Body of pancreas (tissue), 4 donors: ENCODE measurements at regions not wholly inside any gene's neighbourhood (a gene's known extent, or its start where the extent isn't known, plus 50 kb on each side); places are given as distances from the start of the nearest gene placed in this dataset.

ENCODE experiments used
- ATAC-seq: fragments of 150-250 bp; one replicate; pipeline ENCODE4 v1.9.1; 2016
- DNase-seq, 4 donors: peaks; one replicate each; pipeline ENCODE4 v3.0.0-alpha.2; 2019
- H3K27ac ChIP-seq, 4 donors: fragments of 200-600 bp; sonication (generic); 1 replicate in 3 of 4; 2 replicates in 1 of 4; pipeline versions ENCODE4 v1.5.1 to v1.6.1; 2016 to 2019; ENCODE audit warnings: mild to moderate bottlenecking in 1 of 4, mixed read lengths in 1 of 4, moderate library complexity in 1 of 4
- H3K27me3 ChIP-seq, 2 donors: fragments of 200-600 bp; sonication (generic); one replicate each; pipeline ENCODE4 v1.6.0; 2016; ENCODE audit warnings: mild to moderate bottlenecking in 1 of 2
- H3K36me3 ChIP-seq, 2 donors: fragments of 200-600 bp; sonication (generic); replicated peaks in 1 of 2; 2 replicates each; pipeline ENCODE4 v1.5.1; 2016; ENCODE audit warnings: low read depth in 2 of 2; ENCODE audit not compliant: insufficient read depth in 1 of 2
- H3K4me1 ChIP-seq: fragments of 200-600 bp; sonication (generic); one replicate; pipeline ENCODE4 v1.6.0; 2016
- H3K4me3 ChIP-seq, 2 donors: fragments of 200-600 bp; sonication (generic); 1 replicate in 1 of 2; 2 replicates in 1 of 2; pipeline ENCODE4 v1.5.1; 2016 to 2019
- H3K9me3 ChIP-seq, 3 donors: fragments of 200-600 bp; sonication (generic); 1 replicate in 2 of 3; 2 replicates in 1 of 3; pipeline ENCODE4 v1.5.1; 2016
- CTCF ChIP-seq, 7 experiments: fragments of 450-650 bp in 4 of 7; fragments of 200-600 bp in 3 of 7; sonication (generic) in 3 of 7; IDR thresholded peaks; one replicate each; pipeline ENCODE4 v1.5.1; 2016 to 2019; ENCODE audit warnings: antibody characterized with exemption in 7 of 7
- POLR2A ChIP-seq, 3 donors: fragments of 450-650 bp; IDR thresholded peaks; one replicate each; pipeline ENCODE4 v1.6.1; 2016; ENCODE audit warnings: antibody characterized with exemption in 3 of 3, mild to moderate bottlenecking in 2 of 3
- WGBS, 2 donors: methylation state at CpG; one replicate each; pipeline ENCODE4 v1.1.5; 2017; 5-methylcytosine and 5-hydroxymethylcytosine counted together
- intact Hi-C: fragments of 100-400 bp; cut with DNase I; formaldehyde crosslinking; loops from one replicate; pipeline ENCODE4 v1.15.1; 2023

DNA sequence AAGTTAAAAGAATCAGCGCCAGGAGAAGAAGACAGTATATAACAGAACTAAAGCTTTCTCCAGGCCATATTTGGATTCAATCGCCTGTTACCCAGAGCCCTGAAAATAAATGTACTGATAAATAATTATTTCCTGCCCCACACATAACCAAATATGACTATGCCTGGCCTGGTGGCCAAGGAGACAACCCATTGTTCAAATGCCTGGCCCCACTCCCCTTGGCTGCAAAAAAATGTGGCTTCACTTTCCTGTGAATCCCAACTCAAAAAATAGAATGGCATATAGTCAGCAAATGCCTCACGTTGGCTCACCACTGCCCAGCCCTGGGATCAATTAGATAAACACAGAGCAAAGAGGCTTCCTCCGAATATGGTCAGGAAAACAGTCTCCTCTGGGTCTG is 472.1 kb downstream of the BCL11B start:
- TF ChIP-seq CTCF (IDR thresholded peaks at IDR 0.05), result no peak
- TF ChIP-seq POLR2A (IDR thresholded peaks at IDR 0.05), result no peak
- H3K4me1 ChIP-seq, result no peaks in the 10 kb centered on the region
- H3K4me3 ChIP-seq, result no peak overlapping the region
- H3K27me3 ChIP-seq, result no peaks in the 10 kb centered on the region
- 39 to 44% methylated on average over 4 of the region's 4 CpGs for WGBS, 2 donors
- ATAC-seq (no peak), DNase-seq (no peak)
- no peaks in the 10 kb centered on the region for H3K36me3 ChIP-seq
- no peak overlapping the region for H3K27ac ChIP-seq
- H3K9me3 ChIP-seq, result no peaks in the 10 kb centered on the region
- intact Hi-C loops, result no loop called here

DNA sequence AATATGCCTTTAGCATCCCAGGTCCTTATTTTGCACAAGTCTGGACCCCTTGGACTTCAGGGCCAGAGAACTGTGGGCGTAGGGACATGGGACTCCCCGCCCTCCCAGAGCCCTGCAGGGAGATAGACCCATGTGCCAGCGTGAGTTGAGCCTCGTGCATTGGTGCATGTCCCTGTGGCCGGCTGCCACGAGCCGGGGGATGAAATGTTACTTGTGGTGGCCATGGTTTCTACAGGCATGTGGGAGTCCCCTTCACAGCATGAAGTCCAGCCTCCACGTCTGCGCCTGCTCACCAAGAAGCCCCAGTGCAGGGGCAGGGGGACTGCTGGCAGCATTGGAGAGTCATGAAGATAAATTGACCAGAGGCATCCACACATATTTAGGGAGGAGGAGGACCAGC is 470.0 kb downstream of the BCL11B start:
- Histone ChIP-seq H3K4me1 (peaks cover 8% of the 10 kb centered on the region), H3K4me3 (no peak overlapping the region), H3K27ac (no peak overlapping the region), H3K36me3 (no peaks in the 10 kb centered on the region), H3K27me3 (no peaks in the 10 kb centered on the region), H3K9me3 (no peaks in the 10 kb centered on the region)
- no peak for TF ChIP-seq POLR2A (IDR thresholded peaks at IDR 0.05)
- WGBS, 2 donors, result 65% methylated on average over 9 of the region's 9 CpGs; no CpG with 5 or more reads in 1 of the 2 donors
- intact Hi-C loops, result no loop called here
- DNase-seq (no peak), ATAC-seq (no peak)

DNA sequence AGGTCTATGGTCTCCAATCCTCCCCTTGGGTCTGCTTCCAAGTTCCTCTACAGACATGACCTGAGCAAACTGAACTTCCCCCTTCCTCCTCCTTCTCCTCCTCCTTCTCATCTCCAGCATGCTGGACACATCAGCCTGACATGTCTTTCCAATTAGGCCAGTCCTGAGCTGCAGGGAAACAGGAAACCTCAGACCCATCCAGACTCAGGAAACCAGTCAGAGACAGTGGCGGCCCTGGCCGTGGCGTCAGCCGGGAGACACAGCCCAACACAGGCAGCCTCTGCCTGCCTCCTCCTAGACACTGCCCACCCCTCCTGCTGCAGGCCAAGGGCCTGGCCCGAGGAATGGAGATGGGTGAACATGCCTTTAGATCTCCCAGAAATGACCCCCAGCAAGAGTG is 468.8 kb downstream of the BCL11B start:
- H3K27me3 ChIP-seq, result no peaks in the 10 kb centered on the region
- H3K4me1 ChIP-seq, result peaks cover 8% of the 10 kb centered on the region
- H3K9me3 ChIP-seq, result no peaks in the 10 kb centered on the region
- WGBS, 2 donors, result 33 to 49% methylated on average over 5 of the region's 5 CpGs
- no peak for DNase-seq
- H3K27ac ChIP-seq, result no peak overlapping the region
- intact Hi-C loops, result no loop called here
- no peak overlapping the region for H3K4me3 ChIP-seq
- no peaks in the 10 kb centered on the region for H3K36me3 ChIP-seq
- no peak for ATAC-seq
- TF ChIP-seq CTCF (IDR thresholded peaks at IDR 0.05), result no peak
- no peak for TF ChIP-seq POLR2A (IDR thresholded peaks at IDR 0.05)

DNA sequence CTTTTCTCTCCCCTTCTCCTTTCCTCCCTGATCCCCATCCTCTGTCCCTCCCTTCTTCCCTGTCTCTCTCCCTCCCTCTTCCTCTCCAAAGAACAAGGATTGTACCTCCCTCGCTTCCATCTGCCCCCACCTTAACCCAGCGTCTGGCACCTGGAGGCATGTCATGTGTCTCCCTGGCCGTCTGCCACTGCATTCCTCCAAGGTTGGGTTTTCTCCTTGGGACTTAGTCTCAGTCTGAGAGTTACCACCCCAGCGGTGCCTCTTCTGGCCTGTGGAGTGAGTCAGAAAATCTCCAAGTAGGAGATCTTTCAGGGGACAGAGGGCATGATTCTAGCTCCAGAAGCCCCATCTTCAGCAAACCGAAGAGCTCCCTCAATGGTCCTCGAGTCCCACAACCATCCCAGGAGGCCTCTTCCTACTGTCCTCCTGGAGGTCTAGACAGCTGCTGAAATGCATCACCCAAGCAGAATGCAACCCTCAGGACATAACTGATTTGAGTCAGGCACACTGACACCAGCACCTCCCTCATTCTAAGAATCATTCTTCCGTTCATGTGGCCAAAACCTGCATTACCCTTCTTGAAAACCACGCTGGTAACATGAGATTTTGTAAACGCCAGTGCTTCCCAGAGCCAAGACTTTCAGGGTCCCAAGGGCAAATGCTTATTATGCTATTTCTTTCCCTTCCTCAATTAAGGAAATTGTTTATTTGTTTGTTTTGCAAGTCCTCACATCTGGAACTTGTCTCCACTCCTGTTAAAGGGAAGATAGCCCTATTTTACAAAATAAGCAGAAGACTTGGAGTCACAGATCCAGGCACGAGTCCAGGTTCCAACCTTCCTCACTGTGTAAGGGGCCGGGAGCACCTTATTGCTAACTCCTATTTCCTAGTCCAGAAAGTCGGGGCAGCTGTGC is 463.2 kb downstream of the BCL11B start:
- Histone ChIP-seq H3K36me3 (no peaks in the 10 kb centered on the region), H3K27ac (no peak overlapping the region), H3K4me1 (peaks cover 11% of the 10 kb centered on the region), H3K9me3 (no peaks in the 10 kb centered on the region), H3K4me3 (no peak overlapping the region), H3K27me3 (no peaks in the 10 kb centered on the region)
- intact Hi-C loops, result no loop called here
- DNase-seq, result peak in 1 of 4 donors; percentile 28
- no peak for ATAC-seq
- WGBS, 2 donors, result 49 to 52% methylated on average over 12 of the region's 12 CpGs
- TF ChIP-seq CTCF (IDR thresholded peaks at IDR 0.05), result no peak
- no peak for TF ChIP-seq POLR2A (IDR thresholded peaks at IDR 0.05)

DNA sequence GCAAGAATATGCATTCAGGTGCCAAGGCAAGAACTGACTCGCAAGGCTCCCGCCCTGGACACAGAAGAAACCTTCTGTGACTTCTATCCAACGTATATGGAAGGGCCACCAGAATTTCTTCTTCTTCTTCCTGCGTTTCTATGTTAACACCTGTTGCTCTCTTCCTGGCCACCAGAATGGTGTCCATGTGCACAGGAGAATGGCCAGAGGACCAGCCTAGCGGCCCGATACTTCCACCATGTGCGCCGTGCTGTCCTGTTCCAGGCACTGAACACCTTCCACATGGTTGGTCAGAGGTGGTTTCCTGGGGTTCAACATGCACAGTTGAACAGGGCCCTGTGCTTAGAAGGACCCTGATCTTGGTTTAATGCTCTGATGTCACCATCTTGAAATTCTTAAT is 455.8 kb downstream of the BCL11B start:
- no peak for ATAC-seq
- Histone ChIP-seq H3K27me3 (no peaks in the 10 kb centered on the region), H3K4me3 (no peak overlapping the region), H3K9me3 (no peaks in the 10 kb centered on the region), H3K36me3 (no peaks in the 10 kb centered on the region), H3K27ac (no peak overlapping the region), H3K4me1 (peaks cover 2% of the 10 kb centered on the region)
- DNase-seq, result no peak
- intact Hi-C loops, result no loop called here
- WGBS, 2 donors, result 81 to 87% methylated on average over 8 of the region's 8 CpGs
- no peak for TF ChIP-seq CTCF (IDR thresholded peaks at IDR 0.05)
- TF ChIP-seq POLR2A (IDR thresholded peaks at IDR 0.05), result no peak
